SU-DHL-6 (cell line): ENCODE measurements at regions not wholly inside any gene's neighbourhood (a gene's known extent, or its start where the extent isn't known, plus 50 kb on each side); places are given as distances from the start of the nearest gene placed in this dataset.

ENCODE experiments used
- CTCF ChIP-seq: fragments of 200-600 bp; sonication (generic); IDR thresholded peaks from one replicate; pipeline ENCODE4 v1.5.1; 2017; ENCODE audit warnings: antibody characterized with exemption, mild to moderate bottlenecking, low read length, moderate library complexity; ENCODE audit not compliant: insufficient read depth, poor library complexity, severe bottlenecking
- EZH2phosphoT487 ChIP-seq: fragments of 200-600 bp; sonication (generic), shearing (Covaris generic); conservative IDR thresholded peaks from 2 replicates; pipeline ENCODE4 v1.6.1; 2018; ENCODE audit warnings: mild to moderate bottlenecking, antibody characterized with exemption, low read length, moderate library complexity, mixed read lengths

- no peak for TF ChIP-seq CTCF
- no peak for TF ChIP-seq EZH2phosphoT487
Measured at GRCh38 chr3:16816048-16816780, 68.5 kb upstream of the PLCL2 start.
